ENCODE measurements at regions not wholly inside any gene's neighbourhood (a gene's known extent, or its start where the extent isn't known, plus 50 kb on each side); places are given as distances from the start of the nearest gene placed in this dataset.
A peak's percentile ranks its signal among the peaks of the same experiment; 100 is the strongest.

DNA sequence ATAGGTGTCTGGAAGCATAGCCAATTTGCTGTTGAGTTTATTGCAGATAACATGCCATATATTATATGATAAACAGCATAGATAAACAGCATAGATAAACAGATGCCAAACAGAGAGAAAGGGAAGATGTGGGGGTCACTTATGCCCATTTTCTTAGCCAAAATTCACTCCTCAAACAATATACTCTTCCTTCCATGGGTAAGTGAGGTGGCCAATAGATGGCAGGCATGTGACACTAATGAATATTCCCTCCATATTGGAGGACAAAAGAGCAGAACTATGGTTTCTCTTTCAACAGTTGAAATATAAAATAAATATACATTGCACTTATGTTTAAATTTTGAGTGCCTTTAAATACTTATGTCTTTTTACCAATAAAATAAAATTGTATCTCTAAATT, 1212.8 kb downstream of the REEP3 start:
- TF ChIP-seq, protein P1, sequence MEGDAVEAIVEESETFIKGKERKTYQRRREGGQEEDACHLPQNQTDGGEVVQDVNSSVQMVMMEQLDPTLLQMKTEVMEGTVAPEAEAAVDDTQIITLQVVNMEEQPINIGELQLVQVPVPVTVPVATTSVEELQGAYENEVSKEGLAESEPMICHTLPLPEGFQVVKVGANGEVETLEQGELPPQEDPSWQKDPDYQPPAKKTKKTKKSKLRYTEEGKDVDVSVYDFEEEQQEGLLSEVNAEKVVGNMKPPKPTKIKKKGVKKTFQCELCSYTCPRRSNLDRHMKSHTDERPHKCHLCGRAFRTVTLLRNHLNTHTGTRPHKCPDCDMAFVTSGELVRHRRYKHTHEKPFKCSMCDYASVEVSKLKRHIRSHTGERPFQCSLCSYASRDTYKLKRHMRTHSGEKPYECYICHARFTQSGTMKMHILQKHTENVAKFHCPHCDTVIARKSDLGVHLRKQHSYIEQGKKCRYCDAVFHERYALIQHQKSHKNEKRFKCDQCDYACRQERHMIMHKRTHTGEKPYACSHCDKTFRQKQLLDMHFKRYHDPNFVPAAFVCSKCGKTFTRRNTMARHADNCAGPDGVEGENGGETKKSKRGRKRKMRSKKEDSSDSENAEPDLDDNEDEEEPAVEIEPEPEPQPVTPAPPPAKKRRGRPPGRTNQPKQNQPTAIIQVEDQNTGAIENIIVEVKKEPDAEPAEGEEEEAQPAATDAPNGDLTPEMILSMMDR (IDR thresholded peaks at IDR 0.05; ENCODE audit: low read depth, low read length), result peak; percentile 54
- no peak for TF ChIP-seq EZH2phosphoT487 (IDR thresholded peaks at IDR 0.05; ENCODE audit: low read depth)
